ENCODE measurements at regions not wholly inside any gene's neighbourhood (a gene's known extent, or its start where the extent isn't known, plus 50 kb on each side); places are given as distances from the start of the nearest gene placed in this dataset.

GRCh38 chr3:23739536-23739935, 66.2 kb upstream of the UBE2E1 start:
- intact Hi-C loops (cut with DNase I): no loop called here
- Histone ChIP-seq H3K27me3 (no peaks in the 10 kb centered on the region), H3K36me3 (no peaks in the 10 kb centered on the region), H3K9me3 (no peaks in the 10 kb centered on the region), H3K27ac (no peak overlapping the region), H3K4me1 (peaks cover 25% of the 10 kb centered on the region), H3K4me3 (no peak overlapping the region)
- no peak for TF ChIP-seq CTCF (IDR thresholded peaks at IDR 0.05)
- DNase-seq (no peak), ATAC-seq (peak; percentile 51)

- peak; percentile 39 for ATAC-seq
- H3K36me3 ChIP-seq: no peaks in the 10 kb centered on the region
- H3K27ac ChIP-seq: peak overlapping the region; percentile 47
- intact Hi-C loops (cut with DNase I): no loop called here
- no peaks in the 10 kb centered on the region for H3K9me3 ChIP-seq
- no peaks in the 10 kb centered on the region for H3K27me3 ChIP-seq
- no peak for DNase-seq
- no peak overlapping the region for H3K4me3 ChIP-seq
- peaks cover 22% of the 10 kb centered on the region for H3K4me1 ChIP-seq
- no peak for TF ChIP-seq CTCF (IDR thresholded peaks at IDR 0.05)
These were observed 65.2 kb upstream of the UBE2E1 start for GRCh38 chr3:23740517-23740965.

GRCh38 chr3:23741036-23741706, 64.6 kb upstream of the UBE2E1 start:
- Histone ChIP-seq H3K9me3 (no peaks in the 10 kb centered on the region), H3K4me3 (peak overlapping the region; percentile 9), H3K27me3 (no peaks in the 10 kb centered on the region), H3K27ac (peak overlapping the region; percentile 47), H3K36me3 (no peaks in the 10 kb centered on the region), H3K4me1 (peaks cover 22% of the 10 kb centered on the region)
- ATAC-seq (peak; percentile 91), DNase-seq (no peak)
- no peak for TF ChIP-seq CTCF (IDR thresholded peaks at IDR 0.05)
- intact Hi-C loops (cut with DNase I): no loop called here

GRCh38 chr3:23743141-23743784, 62.5 kb upstream of the UBE2E1 start:
- intact Hi-C loops (cut with DNase I): no loop called here
- Histone ChIP-seq H3K9me3 (no peaks in the 10 kb centered on the region), H3K27ac (no peak overlapping the region), H3K4me1 (peaks cover 32% of the 10 kb centered on the region), H3K36me3 (no peaks in the 10 kb centered on the region), H3K27me3 (no peaks in the 10 kb centered on the region), H3K4me3 (peak overlapping the region; percentile 6)
- no peak for TF ChIP-seq CTCF (IDR thresholded peaks at IDR 0.05)
- ATAC-seq: peak; percentile 44
- DNase-seq: no peak

GRCh38 chr3:23746441-23746840, 59.3 kb upstream of the UBE2E1 start:
- H3K36me3 ChIP-seq: no peaks in the 10 kb centered on the region
- no peak for TF ChIP-seq CTCF (IDR thresholded peaks at IDR 0.05)
- H3K27ac ChIP-seq: no peak overlapping the region
- no peaks in the 10 kb centered on the region for H3K9me3 ChIP-seq
- no peaks in the 10 kb centered on the region for H3K27me3 ChIP-seq
- ATAC-seq (no peak), DNase-seq (no peak)
- no peak overlapping the region for H3K4me3 ChIP-seq
- intact Hi-C loops (cut with DNase I): no loop called here
- peaks cover 28% of the 10 kb centered on the region for H3K4me1 ChIP-seq
